A172 (cell line): ENCODE measurements at regions not wholly inside any gene's neighbourhood (a gene's known extent, or its start where the extent isn't known, plus 50 kb on each side); places are given as distances from the start of the nearest gene placed in this dataset.

Source experiments
- DNase-seq: peaks from one replicate; pipeline ENCODE4 v3.0.0-alpha.2; 2015; ENCODE audit warnings: low spot score

DNA sequence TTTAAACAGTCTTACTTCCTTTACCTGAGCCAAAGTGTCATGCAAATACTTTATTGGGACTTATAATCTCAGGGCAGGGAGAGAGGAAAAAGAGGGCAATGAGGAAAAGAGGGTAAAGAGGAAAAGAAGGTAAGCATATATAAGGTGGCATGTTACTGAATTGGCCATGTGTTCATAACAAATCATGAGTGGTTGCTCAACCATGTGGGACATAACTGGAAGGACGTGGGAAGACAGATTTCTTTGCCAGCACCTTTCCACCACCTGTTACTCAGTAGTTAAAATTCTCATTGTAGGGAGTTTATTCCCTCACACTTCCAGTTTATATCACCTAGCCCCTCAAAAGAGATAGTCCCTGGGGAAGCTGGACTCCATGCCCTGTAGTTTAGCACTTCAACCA is 54.7 kb upstream of the TPRG1 start:
- no peak for DNase-seq

DNA sequence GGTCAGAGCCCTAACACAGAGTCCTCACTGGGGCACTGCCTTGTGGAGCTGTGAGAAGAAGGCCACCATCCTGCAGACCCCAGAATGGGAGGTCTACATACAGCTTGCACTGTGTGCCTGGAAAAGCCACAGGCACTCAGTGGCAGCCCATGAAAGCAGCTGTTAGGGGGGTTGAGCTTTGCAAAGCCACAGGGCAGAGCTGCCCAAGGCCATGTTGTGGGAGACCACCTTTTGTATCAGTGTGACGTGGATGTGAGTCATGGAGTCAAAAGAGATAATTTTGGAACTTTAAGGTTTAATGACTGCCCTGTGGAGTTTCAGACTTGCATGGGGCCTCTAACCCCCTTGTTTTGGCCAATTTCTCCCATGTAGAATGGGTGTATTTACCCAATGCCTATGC is 52.9 kb upstream of the TPRG1 start:
- no peak for DNase-seq

DNA sequence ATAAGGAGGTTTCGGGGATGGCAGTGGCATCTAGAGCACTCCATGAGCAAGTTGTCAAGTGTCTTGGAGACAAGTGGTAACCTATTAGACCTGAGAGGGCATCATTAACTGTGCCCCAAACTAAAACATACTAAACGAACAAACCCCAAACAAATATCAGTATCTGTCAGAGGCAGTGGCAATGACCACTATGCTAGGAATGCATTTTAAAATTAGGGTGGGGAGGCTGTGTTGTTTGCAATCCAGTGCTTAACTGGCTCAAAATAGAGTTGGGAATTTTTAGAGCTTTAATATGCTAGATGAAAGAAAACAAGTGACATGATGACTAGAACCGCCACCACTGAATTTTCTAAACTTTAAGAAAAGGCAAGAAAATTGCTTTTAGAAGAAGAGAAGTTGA is 51.8 kb upstream of the TPRG1 start:
- no peak for DNase-seq

DNA sequence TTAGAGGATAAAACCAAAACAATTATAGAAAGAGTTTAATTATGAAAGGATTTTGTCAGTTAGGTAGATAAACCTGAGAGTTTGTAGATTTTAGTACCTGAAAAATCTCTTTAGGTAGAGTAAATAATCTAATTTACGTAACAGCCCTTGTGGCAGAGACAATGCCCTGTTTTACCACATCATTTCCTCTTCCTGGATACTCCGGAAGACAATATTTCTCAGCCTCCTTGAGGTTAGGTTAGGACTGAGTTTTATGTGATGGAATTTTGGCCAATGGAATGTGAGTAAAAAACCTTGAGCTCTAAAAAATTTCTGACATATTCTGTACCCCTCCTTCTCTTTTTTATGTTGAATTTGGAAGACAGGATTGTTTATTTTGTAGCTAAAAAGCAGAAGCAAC is 50.7 kb upstream of the TPRG1 start:
- DNase-seq, result peak; percentile 5
